Bronchial epithelial cell (primary cell): ENCODE measurements at regions not wholly inside any gene's neighbourhood (a gene's known extent, or its start where the extent isn't known, plus 50 kb on each side); places are given as distances from the start of the nearest gene placed in this dataset.
A peak's percentile ranks its signal among the peaks of the same experiment; 100 is the strongest.

Source experiments
- DNase-seq: peaks from one replicate; pipeline ENCODE4 v3.0.0-alpha.2; 2010; ENCODE audit warnings: low read depth
- FAIRE-seq: peaks from 2 replicates; lab custom pipeline; 2011; peaks lifted over from hg19 to GRCh38; lab: Jason Lieb, UNC
- H3K27me3 ChIP-seq: 2 replicates; pipeline ENCODE4 v1.5.1; 2011; ENCODE audit warnings: low read length; ENCODE audit not compliant: control insufficient read depth, insufficient read depth
- H3K36me3 ChIP-seq: 2 replicates; pipeline ENCODE4 v1.5.1; 2011; ENCODE audit warnings: low read length; ENCODE audit not compliant: control insufficient read depth, insufficient read depth
- H3K4me3 ChIP-seq: 2 replicates; pipeline ENCODE4 v1.5.1; 2011; ENCODE audit warnings: mild to moderate bottlenecking, low read depth, low read length, control low read depth
- TF ChIP-seq, protein P1 (sequence below): IDR thresholded peaks from 2 replicates; pipeline ENCODE4 v1.5.1; 2011; ENCODE audit warnings: mild to moderate bottlenecking, moderate library complexity, low read length, control low read depth, inconsistent platforms; ENCODE audit not compliant: insufficient read depth, severe bottlenecking

DNA sequence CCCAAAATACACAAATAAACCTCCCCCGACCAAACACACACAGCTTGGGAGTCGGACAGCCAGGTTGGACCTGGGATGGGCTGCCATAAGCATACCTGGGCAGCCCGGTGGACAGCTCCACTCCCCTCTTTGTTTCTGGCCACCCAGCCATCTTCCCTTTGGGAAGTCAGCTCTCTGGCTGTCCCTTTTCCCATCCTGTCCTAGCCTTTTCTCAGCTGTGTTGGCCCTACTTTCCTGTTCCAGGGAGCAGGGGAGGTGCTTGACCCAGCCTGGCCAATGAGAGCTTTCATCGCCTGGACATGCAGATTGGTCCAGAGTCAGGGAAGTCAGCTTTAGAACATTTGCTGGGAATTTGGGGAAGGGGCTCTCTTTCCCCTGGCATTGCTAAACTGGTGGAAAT is 68.7 kb upstream of the NECTIN1 start:
- Histone ChIP-seq H3K4me3 (no peak overlapping the region), H3K27me3 (peaks cover 12% of the 10 kb centered on the region), H3K36me3 (no peaks in the 10 kb centered on the region)
- TF ChIP-seq, protein P1, sequence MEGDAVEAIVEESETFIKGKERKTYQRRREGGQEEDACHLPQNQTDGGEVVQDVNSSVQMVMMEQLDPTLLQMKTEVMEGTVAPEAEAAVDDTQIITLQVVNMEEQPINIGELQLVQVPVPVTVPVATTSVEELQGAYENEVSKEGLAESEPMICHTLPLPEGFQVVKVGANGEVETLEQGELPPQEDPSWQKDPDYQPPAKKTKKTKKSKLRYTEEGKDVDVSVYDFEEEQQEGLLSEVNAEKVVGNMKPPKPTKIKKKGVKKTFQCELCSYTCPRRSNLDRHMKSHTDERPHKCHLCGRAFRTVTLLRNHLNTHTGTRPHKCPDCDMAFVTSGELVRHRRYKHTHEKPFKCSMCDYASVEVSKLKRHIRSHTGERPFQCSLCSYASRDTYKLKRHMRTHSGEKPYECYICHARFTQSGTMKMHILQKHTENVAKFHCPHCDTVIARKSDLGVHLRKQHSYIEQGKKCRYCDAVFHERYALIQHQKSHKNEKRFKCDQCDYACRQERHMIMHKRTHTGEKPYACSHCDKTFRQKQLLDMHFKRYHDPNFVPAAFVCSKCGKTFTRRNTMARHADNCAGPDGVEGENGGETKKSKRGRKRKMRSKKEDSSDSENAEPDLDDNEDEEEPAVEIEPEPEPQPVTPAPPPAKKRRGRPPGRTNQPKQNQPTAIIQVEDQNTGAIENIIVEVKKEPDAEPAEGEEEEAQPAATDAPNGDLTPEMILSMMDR: no peak
- DNase-seq: no peak
- FAIRE-seq: no peak

DNA sequence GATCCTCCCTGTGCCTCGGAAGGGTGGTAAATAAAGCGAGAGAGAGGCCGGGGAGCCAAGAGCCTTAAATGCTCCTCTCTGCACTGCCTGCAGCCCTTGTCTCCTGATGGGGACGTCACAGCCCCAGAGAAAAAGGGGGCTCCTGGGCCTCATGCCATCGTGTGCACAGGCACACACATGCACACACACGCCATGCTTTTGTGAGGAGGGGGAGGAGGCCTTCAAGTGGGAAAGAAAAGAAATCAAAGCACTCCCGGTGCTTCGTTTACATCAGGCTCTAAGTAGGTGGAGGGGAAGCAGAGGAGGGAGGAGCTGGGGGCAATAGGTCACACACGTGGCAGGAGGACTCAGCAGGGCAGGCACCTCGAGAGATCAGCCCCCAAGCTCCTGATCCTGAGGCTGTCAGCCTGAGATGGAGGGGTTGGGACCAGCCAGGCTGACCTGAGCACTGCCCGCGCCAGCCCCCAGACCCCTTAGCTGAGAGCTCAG is 68.2 kb upstream of the NECTIN1 start:
- no peak for FAIRE-seq
- peaks cover 12% of the 10 kb centered on the region for H3K27me3 ChIP-seq
- DNase-seq: no peak
- TF ChIP-seq, protein P1: no peak
- H3K4me3 ChIP-seq: no peak overlapping the region
- no peaks in the 10 kb centered on the region for H3K36me3 ChIP-seq

DNA sequence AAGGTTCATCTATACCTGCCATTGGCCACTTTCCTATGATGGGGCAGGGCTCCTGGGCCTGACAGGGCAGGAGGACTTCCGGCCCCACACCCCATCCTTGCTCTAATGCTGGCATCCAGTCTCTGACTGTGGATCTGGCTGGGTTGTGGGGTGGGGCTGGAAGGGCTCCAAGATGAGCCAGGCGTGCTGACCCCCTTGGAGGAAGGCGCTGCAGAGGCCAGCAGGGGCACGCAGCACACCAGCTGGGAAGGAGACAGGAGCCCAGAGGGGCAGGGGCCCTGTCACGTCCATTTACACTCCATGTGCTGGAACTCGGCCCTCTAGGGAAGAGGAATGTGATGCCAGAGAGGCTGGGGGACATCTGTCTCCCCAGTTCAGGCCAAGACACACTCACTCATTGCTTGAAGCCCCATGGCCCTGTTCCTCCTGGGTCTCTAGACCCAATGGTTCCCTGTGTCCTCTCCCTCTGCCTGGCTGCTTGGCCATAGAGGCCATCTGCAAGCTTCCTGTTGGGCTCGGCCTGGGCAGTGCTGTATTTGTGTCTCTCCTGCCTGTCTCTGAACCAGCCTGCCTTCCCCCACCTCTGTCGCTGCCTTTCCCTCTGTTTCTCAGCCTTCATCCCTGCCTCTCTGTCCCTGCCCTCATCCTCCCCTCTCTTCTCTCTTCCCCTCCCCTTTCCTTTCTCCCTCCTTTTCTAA is 67.5 kb upstream of the NECTIN1 start:
- H3K36me3 ChIP-seq: no peaks in the 10 kb centered on the region
- no peak overlapping the region for H3K4me3 ChIP-seq
- TF ChIP-seq, protein P1: no peak
- DNase-seq (no peak), FAIRE-seq (no peak)
- peaks cover 12% of the 10 kb centered on the region for H3K27me3 ChIP-seq

DNA sequence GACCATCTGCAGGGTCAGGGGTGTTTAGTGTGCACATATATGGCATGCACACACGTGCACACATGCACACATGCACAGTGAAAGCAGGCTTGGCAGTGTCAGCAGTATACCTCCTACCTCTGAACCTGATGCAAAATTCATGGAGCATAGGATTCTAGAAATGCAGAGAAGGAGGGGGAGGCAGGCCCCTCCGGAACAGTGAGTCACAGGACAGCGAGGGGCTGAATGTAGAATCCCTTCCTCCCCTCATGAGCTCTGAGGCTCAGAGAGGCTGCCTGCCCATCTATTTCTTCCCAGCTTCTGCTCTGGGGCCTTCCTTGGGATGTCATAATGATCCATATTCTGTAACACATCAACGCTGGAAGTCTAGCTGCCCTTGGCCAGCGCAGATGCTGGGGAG is 66.7 kb upstream of the NECTIN1 start:
- peaks cover 8% of the 10 kb centered on the region for H3K27me3 ChIP-seq
- no peak for FAIRE-seq
- DNase-seq: no peak
- H3K36me3 ChIP-seq: no peaks in the 10 kb centered on the region
- no peak overlapping the region for H3K4me3 ChIP-seq
- TF ChIP-seq, protein P1: no peak

DNA sequence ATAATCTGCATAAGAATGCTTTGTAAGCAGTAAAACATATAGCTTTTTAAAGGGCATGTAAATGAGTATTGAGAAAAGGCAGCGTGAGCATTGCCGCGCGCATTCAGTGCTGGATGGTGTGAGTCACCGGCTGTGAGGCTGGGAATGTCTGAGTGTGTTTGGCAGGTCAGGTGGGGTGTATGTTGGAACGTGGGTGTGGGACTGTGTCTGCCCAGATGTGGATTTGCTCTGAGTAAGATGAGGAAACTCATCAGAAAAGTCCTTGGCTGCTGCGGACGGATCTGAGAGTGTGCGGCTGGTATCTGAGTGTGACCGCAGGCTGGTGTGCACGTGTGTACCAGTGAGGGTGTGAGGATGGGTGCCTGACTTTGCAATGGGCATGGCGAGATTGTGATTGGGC is 66.2 kb upstream of the NECTIN1 start:
- peak; percentile 79 for DNase-seq
- FAIRE-seq: peak; percentile 77

More for the DNA sequence above, 66.2 kb upstream of the NECTIN1 start:
- Histone ChIP-seq H3K36me3 (no peaks in the 10 kb centered on the region), H3K4me3 (no peak overlapping the region), H3K27me3 (peaks cover 8% of the 10 kb centered on the region)
- TF ChIP-seq, protein P1: no peak
